K562 (cell line): ENCODE measurements at regions not wholly inside any gene's neighbourhood (a gene's known extent, or its start where the extent isn't known, plus 50 kb on each side); places are given as distances from the start of the nearest gene placed in this dataset.

Experiments
- JUND ChIP-seq, 2 experiments: IDR thresholded peaks; 2 replicates in 1 of 2; 3 replicates in 1 of 2; pipeline ENCODE4 v1.6.1; 2011; ENCODE audit warnings: borderline replicate concordance in 2 of 2, low read depth in 2 of 2, low read length in 2 of 2, improper control_type of control experiment in 1 of 2, missing biosample characterization in 1 of 2, missing genetic modification characterization in 1 of 2, missing genetic modification reagents in 1 of 2
- MXI1 ChIP-seq: IDR thresholded peaks from 2 replicates; pipeline ENCODE4 v1.6.1; 2011; ENCODE audit warnings: low read depth, mild to moderate bottlenecking, improper control_type of control experiment, low read length

DNA sequence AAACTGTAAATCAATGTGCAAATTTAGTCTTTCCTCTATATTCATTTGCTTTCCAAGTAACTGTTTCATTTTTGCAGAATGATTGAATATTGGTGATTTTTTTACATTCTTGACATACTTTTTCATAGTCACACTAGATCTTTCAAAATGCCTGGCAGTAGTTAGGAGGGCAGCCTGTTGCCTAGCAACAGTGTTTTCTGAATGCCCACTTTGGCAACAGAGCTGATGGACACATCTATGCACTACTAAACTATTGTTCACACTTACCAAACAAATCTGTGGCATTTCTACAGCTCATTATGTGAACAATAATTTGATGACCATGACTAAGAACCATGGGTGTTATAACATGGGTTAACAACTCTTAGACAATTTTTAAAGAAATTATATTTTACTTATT lies 438.0 kb upstream of the IMPG1 start:
- TF ChIP-seq MXI1 (no peak), JUND (IDR thresholded peaks at IDR 0.05; ENCODE audit: borderline replicate concordance, low read depth, low read length) (no peak), JUND (tag; IDR thresholded peaks at IDR 0.05; ENCODE audit: borderline replicate concordance, low read depth, low read length) (no peak)
